ENCODE measurements at regions not wholly inside any gene's neighbourhood (a gene's known extent, or its start where the extent isn't known, plus 50 kb on each side); places are given as distances from the start of the nearest gene placed in this dataset.

DNA sequence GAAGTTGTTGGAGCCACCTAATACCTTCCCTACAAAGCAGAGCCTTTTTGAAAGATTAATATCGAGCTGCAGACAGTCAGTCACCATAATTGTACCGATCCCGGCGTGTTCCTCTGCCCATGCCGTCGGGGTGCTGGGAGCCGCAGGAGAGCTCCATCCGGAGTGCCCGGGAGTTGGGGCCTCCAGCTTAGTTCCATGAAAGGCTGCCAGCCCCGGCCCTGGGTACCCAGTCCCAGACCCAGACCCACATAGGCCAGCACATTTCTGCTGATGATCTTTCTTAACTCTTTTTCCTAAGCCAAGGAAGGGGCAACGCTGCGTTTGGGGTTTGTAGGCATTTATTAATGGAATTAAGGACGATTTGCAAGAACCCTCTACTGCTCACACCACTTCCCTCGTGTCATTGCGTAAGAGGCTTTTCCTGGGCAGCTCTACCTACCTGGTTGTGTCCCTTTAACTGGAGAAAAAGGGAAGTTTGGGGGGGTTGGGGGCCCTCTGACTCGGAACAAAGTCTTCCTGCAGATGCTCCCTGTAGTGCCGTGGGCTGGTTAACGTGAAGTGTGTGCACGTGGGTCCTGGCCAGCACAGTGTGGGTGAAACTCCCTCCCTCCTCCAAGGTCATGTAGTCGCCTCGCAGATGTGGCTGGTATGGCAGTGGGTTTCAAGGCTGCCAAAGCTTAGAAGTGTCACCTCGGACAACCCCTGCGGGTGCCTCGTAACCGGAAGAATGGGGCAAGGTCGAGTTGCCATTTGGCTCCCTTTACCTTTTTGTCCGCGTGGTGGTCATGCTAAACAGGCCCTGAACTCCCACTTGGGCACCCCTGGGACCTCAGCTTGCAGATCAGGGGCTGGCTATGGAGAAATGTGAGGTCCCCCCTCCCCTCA is 54.3 kb upstream of the APCDD1L start:
- FAIRE-seq = no peak
- TF ChIP-seq, protein P1, sequence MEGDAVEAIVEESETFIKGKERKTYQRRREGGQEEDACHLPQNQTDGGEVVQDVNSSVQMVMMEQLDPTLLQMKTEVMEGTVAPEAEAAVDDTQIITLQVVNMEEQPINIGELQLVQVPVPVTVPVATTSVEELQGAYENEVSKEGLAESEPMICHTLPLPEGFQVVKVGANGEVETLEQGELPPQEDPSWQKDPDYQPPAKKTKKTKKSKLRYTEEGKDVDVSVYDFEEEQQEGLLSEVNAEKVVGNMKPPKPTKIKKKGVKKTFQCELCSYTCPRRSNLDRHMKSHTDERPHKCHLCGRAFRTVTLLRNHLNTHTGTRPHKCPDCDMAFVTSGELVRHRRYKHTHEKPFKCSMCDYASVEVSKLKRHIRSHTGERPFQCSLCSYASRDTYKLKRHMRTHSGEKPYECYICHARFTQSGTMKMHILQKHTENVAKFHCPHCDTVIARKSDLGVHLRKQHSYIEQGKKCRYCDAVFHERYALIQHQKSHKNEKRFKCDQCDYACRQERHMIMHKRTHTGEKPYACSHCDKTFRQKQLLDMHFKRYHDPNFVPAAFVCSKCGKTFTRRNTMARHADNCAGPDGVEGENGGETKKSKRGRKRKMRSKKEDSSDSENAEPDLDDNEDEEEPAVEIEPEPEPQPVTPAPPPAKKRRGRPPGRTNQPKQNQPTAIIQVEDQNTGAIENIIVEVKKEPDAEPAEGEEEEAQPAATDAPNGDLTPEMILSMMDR (IDR thresholded peaks at IDR 0.05; ENCODE audit: insufficient read depth, low read length, severe bottlenecking) = no peak
- H3K27me3 ChIP-seq (ENCODE audit: control insufficient read depth, insufficient read depth, low read length) = peaks cover 5% of the 10 kb centered on the region

DNA sequence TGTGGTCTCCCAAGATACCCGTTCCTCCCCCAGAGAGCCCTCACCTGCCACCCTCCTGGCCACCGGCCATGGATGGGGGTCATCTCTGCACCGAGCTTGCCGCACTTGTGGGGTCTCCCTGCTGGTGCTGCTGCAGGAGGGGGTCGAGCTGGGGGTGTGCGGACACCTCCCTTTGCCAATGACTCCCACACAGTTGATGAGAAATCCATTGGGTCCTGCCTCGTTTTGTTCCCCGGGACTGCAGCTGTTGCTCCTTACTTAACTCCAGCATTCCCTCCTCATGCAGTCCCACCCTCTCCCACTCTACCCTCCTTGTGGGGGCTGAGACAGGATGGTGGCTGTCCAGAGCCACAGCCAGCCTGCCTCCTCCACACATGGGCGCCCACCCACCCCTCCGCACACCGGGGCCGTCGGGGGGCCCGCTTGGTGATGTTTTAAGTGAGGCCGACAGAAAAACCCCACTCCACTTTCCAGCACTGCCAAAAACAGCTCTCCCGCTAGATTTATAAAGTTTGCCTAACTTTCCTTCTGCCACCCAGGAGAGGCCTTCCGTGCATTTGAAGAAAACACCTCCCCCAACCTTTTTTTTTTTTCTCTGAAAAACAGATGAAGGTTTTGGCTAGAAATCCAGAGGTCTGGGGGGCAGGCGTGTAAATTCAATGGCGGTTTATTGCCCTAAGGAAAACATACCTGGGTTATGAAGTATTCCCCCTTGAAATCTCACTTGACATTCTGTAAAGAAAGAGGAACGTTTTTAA is 53.5 kb upstream of the APCDD1L start:
- Histone ChIP-seq H3K4me3 (ENCODE audit: low read depth, low read length) (no peak overlapping the region), H3K36me3 (ENCODE audit: control insufficient read depth, insufficient read depth, low read length) (no peaks in the 10 kb centered on the region), H3K27me3 (ENCODE audit: control insufficient read depth, insufficient read depth, low read length) (peaks cover 5% of the 10 kb centered on the region)
- no peak for FAIRE-seq
- DNase-seq (ENCODE audit: low read depth) = no peak
- TF ChIP-seq, protein P1 (IDR thresholded peaks at IDR 0.05; ENCODE audit: insufficient read depth, low read length, severe bottlenecking) = no peak

More for the DNA sequence above, 54.3 kb upstream of the APCDD1L start:
- Histone ChIP-seq H3K36me3 (ENCODE audit: control insufficient read depth, insufficient read depth, low read length) (no peaks in the 10 kb centered on the region), H3K4me3 (ENCODE audit: low read depth, low read length) (no peak overlapping the region)
- peak; percentile 8 for DNase-seq (ENCODE audit: low read depth)

DNA sequence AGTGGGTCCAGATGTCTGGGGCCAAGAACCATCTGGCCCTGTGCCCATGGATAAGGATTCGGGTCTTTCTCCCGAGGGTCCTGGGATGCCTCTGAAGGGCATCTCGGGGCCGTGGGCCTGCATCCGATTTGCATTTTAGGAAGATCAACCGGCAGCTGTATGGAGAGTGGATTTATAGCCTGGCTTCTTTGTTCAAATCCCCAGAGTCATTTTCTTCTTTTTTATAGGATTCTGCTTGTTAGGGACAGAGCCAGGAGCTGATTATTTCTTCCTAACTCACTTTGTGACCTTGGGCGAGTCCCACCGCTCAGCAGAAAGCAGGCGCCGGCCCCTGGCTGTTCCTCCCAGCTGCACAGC is 52.9 kb upstream of the APCDD1L start:
- H3K4me3 ChIP-seq (ENCODE audit: low read depth, low read length) = no peak overlapping the region
- TF ChIP-seq, protein P1 (IDR thresholded peaks at IDR 0.05; ENCODE audit: insufficient read depth, low read length, severe bottlenecking) = no peak
- FAIRE-seq (no peak), DNase-seq (ENCODE audit: low read depth) (no peak)
- no peaks in the 10 kb centered on the region for H3K36me3 ChIP-seq (ENCODE audit: control insufficient read depth, insufficient read depth, low read length)
- peaks cover 5% of the 10 kb centered on the region for H3K27me3 ChIP-seq (ENCODE audit: control insufficient read depth, insufficient read depth, low read length)

DNA sequence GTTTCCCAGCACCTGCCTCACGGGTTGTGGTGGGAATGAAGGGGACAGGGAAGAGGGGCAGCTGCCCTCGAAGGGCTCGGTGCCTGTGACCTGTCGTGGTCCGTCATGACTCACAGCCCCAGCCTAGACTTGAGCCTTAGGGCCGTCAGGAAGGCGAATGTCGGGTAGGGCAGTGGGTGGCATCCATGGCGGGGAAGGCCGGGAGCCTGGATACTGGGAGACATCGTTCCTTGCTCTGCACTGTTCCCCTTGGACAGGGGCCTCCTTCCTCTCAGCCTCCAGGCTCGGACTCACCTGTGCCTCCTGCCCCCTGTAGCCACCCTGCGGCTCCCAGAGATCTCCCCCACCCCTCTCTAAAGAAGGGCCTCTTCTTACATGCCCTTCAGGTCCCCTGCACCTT is 52.2 kb upstream of the APCDD1L start:
- no peak overlapping the region for H3K4me3 ChIP-seq (ENCODE audit: low read depth, low read length)
- no peaks in the 10 kb centered on the region for H3K36me3 ChIP-seq (ENCODE audit: control insufficient read depth, insufficient read depth, low read length)
- DNase-seq (ENCODE audit: low read depth) (no peak), FAIRE-seq (peak; percentile 36)
- TF ChIP-seq, protein P1 (IDR thresholded peaks at IDR 0.05; ENCODE audit: insufficient read depth, low read length, severe bottlenecking) = no peak
- H3K27me3 ChIP-seq (ENCODE audit: control insufficient read depth, insufficient read depth, low read length) = peaks cover 5% of the 10 kb centered on the region

DNA sequence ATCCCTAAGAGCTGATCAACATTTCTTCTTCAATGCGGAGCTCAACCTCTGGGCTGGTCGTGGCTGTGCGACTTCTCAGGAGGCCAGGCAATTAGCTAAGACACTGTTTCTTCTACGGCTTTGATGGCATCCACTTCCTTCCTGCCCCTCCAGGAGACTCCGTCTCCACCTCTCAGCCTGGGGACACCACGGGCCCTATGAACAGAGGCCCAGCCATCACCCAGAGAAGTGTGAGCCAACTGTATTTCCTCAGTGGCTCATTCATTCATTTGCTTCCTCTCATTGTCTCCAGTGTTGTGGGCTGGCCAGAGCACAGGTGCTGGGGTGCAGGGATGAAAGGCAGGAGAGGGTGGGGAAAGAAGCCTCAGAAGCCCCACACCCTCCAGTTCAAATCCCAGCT is 51.8 kb upstream of the APCDD1L start:
- TF ChIP-seq, protein P1 (IDR thresholded peaks at IDR 0.05; ENCODE audit: insufficient read depth, low read length, severe bottlenecking) = no peak
- Histone ChIP-seq H3K27me3 (ENCODE audit: control insufficient read depth, insufficient read depth, low read length) (peaks cover 5% of the 10 kb centered on the region), H3K36me3 (ENCODE audit: control insufficient read depth, insufficient read depth, low read length) (no peaks in the 10 kb centered on the region), H3K4me3 (ENCODE audit: low read depth, low read length) (no peak overlapping the region)
- no peak for DNase-seq (ENCODE audit: low read depth)
- no peak for FAIRE-seq

Measured in bronchial epithelial cell (primary cell).